H1 (cell line): ENCODE measurements at regions not wholly inside any gene's neighbourhood (a gene's known extent, or its start where the extent isn't known, plus 50 kb on each side); places are given as distances from the start of the nearest gene placed in this dataset.

ENCODE experiments used
- CHD7 ChIP-seq: fragments of 300-600 bp; sonication (generic); IDR thresholded peaks from 2 replicates; pipeline ENCODE4 v1.7.1; 2012; ENCODE audit warnings: low read length, moderate library complexity, mild to moderate bottlenecking, inconsistent platforms; ENCODE audit not compliant: insufficient replicate concordance
- NANOG ChIP-seq: IDR thresholded peaks from 2 replicates; pipeline ENCODE4 v1.6.1; 2011; ENCODE audit warnings: low read length, low read depth, mild to moderate bottlenecking, inconsistent platforms; ENCODE audit not compliant: insufficient read depth, poor library complexity, severe bottlenecking

DNA sequence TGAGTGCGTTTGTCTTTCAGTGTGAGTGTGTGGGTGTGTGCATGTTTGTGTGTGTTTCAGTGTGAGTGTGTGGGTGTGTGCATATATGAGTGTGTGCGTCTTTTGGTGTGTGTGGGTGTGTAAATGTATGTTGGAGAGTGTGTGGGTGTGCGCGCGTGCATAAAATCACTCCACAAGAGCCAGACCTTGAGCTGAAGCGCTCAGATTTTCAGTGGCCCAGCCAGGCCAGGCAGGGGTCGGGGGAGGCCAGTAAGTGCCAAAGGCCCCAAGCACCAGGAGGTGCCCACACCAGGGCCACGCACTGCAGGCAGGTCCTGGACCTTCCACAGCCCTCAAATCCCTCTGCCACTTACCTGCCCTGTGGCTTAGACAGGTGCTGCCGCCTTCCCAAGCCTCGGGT is 184.0 kb downstream of the SOX9 start (continued):
- TF ChIP-seq CHD7 (no peak), NANOG (no peak)
